Fibroblast of lung (primary cell): ENCODE measurements at regions not wholly inside any gene's neighbourhood (a gene's known extent, or its start where the extent isn't known, plus 50 kb on each side); places are given as distances from the start of the nearest gene placed in this dataset.

Source experiments
- DNase-seq, 2 donors: peaks; one replicate each; pipeline versions ENCODE4 v3.0.0 to v3.0.0-alpha.2; 2010; ENCODE audit warnings: low read depth in 2 of 2
- H2AFZ ChIP-seq: 2 replicates; pipeline ENCODE4 v1.5.1; 2012; ENCODE audit warnings: low read length, control low read depth, inconsistent platforms
- H3K27ac ChIP-seq: 2 replicates; pipeline ENCODE4 v1.5.1; 2011; ENCODE audit warnings: low read length, control low read depth; ENCODE audit not compliant: insufficient read depth
- H3K27me3 ChIP-seq: 2 replicates; pipeline ENCODE4 v1.5.1; 2011; ENCODE audit warnings: mild to moderate bottlenecking, low read length; ENCODE audit not compliant: control insufficient read depth, insufficient read depth
- H3K36me3 ChIP-seq: 2 replicates; pipeline ENCODE4 v1.5.1; 2011; ENCODE audit warnings: low read length; ENCODE audit not compliant: control insufficient read depth, insufficient read depth
- H3K4me1 ChIP-seq: 2 replicates; pipeline ENCODE4 v1.5.1; 2011; ENCODE audit warnings: low read length; ENCODE audit not compliant: control insufficient read depth, insufficient read depth; ENCODE audit errors: extremely low read depth
- H3K4me2 ChIP-seq: 2 replicates; pipeline ENCODE4 v1.5.1; 2011; ENCODE audit warnings: low read length, control low read depth; ENCODE audit not compliant: insufficient read depth; ENCODE audit errors: extremely low read depth
- H3K4me3 ChIP-seq, 4 experiments: fragments of 200-600 bp in 1 of 4; sonication (generic) in 1 of 4; replicated peaks in 1 of 4; 2 replicates each; pipeline ENCODE4 v1.5.1; 2011 to 2016; ENCODE audit warnings: low read length in 4 of 4, low read depth in 3 of 4, mild to moderate bottlenecking in 3 of 4, control low read depth in 2 of 4, inconsistent platforms in 1 of 4, mixed read lengths in 1 of 4; ENCODE audit not compliant: insufficient read depth in 1 of 4; ENCODE audit errors: control extremely low read depth in 1 of 4
- H3K79me2 ChIP-seq: 2 replicates; pipeline ENCODE4 v1.5.1; 2012; ENCODE audit warnings: mild to moderate bottlenecking, low read length, inconsistent platforms; ENCODE audit not compliant: control insufficient read depth, insufficient read depth
- H3K9ac ChIP-seq: 2 replicates; pipeline ENCODE4 v1.5.1; 2011; ENCODE audit warnings: mild to moderate bottlenecking, low read length, control low read depth; ENCODE audit not compliant: insufficient read depth
- H3K9me3 ChIP-seq: 2 replicates; pipeline ENCODE4 v1.5.1; 2012; ENCODE audit warnings: low read depth, low read length; ENCODE audit not compliant: control insufficient read depth, insufficient read depth
- H4K20me1 ChIP-seq: 2 replicates; pipeline ENCODE4 v1.5.1; 2011; ENCODE audit warnings: low read length; ENCODE audit not compliant: control insufficient read depth, insufficient read depth; ENCODE audit errors: extremely low read depth
- EZH2 ChIP-seq: IDR thresholded peaks from 2 replicates; pipeline ENCODE4 v1.5.1; 2012; ENCODE audit warnings: low read length, control low read depth, mild to moderate bottlenecking; ENCODE audit errors: missing control alignments
- TF ChIP-seq, protein P1 (sequence below), 2 donors: IDR thresholded peaks in 1 of 2; conservative IDR thresholded peaks in 1 of 2; 1 replicate in 1 of 2; 2 replicates in 1 of 2; pipeline ENCODE4 v1.5.1; 2011 to 2012; ENCODE audit warnings: low read length in 2 of 2, control low read depth in 1 of 2, inconsistent platforms in 1 of 2, low read depth in 1 of 2, mild to moderate bottlenecking in 1 of 2

- TF ChIP-seq, protein P1, sequence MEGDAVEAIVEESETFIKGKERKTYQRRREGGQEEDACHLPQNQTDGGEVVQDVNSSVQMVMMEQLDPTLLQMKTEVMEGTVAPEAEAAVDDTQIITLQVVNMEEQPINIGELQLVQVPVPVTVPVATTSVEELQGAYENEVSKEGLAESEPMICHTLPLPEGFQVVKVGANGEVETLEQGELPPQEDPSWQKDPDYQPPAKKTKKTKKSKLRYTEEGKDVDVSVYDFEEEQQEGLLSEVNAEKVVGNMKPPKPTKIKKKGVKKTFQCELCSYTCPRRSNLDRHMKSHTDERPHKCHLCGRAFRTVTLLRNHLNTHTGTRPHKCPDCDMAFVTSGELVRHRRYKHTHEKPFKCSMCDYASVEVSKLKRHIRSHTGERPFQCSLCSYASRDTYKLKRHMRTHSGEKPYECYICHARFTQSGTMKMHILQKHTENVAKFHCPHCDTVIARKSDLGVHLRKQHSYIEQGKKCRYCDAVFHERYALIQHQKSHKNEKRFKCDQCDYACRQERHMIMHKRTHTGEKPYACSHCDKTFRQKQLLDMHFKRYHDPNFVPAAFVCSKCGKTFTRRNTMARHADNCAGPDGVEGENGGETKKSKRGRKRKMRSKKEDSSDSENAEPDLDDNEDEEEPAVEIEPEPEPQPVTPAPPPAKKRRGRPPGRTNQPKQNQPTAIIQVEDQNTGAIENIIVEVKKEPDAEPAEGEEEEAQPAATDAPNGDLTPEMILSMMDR (conservative IDR thresholded peaks at IDR 0.05 in 1 of 2, IDR thresholded peaks at IDR 0.05 in 1 of 2; ENCODE audit: low read depth in 1 of 2, low read length in 2 of 2), result no peak
- TF ChIP-seq EZH2, result no peak
- Histone ChIP-seq H3K79me2 (no peaks in the 10 kb centered on the region), H3K9ac (no peak overlapping the region), H3K4me2 (no peak overlapping the region), H3K27ac (no peak overlapping the region), H3K36me3 (no peaks in the 10 kb centered on the region), H3K4me3 (no peak overlapping the region), H3K27me3 (no peaks in the 10 kb centered on the region), H2AFZ (no peak overlapping the region), H3K9me3 (no peaks in the 10 kb centered on the region), H4K20me1 (no peaks in the 10 kb centered on the region), H3K4me1 (no peaks in the 10 kb centered on the region)
- DNase-seq, result no peak
Measured at GRCh38 chr4:84058201-84058600, 440.9 kb downstream of the NKX6-1 start.

GRCh38 chr4:84051639-84052038 lies 447.5 kb downstream of the NKX6-1 start:
- H3K9me3 ChIP-seq, result no peaks in the 10 kb centered on the region
- no peak overlapping the region for H3K4me2 ChIP-seq

GRCh38 chr4:84051089-84051488 lies 448.0 kb downstream of the NKX6-1 start:
- Histone ChIP-seq H3K9me3 (no peaks in the 10 kb centered on the region), H3K4me2 (no peak overlapping the region), H3K4me1 (no peaks in the 10 kb centered on the region), H2AFZ (no peak overlapping the region), H3K36me3 (no peaks in the 10 kb centered on the region), H3K4me3 (no peak overlapping the region), H3K9ac (no peak overlapping the region), H3K79me2 (no peaks in the 10 kb centered on the region), H3K27ac (no peak overlapping the region), H3K27me3 (no peaks in the 10 kb centered on the region), H4K20me1 (no peaks in the 10 kb centered on the region)
- no peak for TF ChIP-seq EZH2
- TF ChIP-seq, protein P1 (conservative IDR thresholded peaks at IDR 0.05 in 1 of 2, IDR thresholded peaks at IDR 0.05 in 1 of 2; ENCODE audit: low read depth in 1 of 2, low read length in 2 of 2), result no peak
- DNase-seq, result no peak

More at GRCh38 chr4:84051639-84052038, 447.5 kb downstream of the NKX6-1 start:
- Histone ChIP-seq H3K27ac (no peak overlapping the region), H3K79me2 (no peaks in the 10 kb centered on the region), H3K4me1 (no peaks in the 10 kb centered on the region), H3K9ac (no peak overlapping the region), H3K36me3 (no peaks in the 10 kb centered on the region), H4K20me1 (no peaks in the 10 kb centered on the region), H3K27me3 (no peaks in the 10 kb centered on the region), H2AFZ (no peak overlapping the region), H3K4me3 (no peak overlapping the region)
- TF ChIP-seq, protein P1 (conservative IDR thresholded peaks at IDR 0.05 in 1 of 2, IDR thresholded peaks at IDR 0.05 in 1 of 2; ENCODE audit: low read depth in 1 of 2, low read length in 2 of 2), result no peak
- no peak for TF ChIP-seq EZH2
- DNase-seq, result no peak
